Gastroesophageal sphincter (tissue), 4 donors: ENCODE measurements at regions not wholly inside any gene's neighbourhood (a gene's known extent, or its start where the extent isn't known, plus 50 kb on each side); places are given as distances from the start of the nearest gene placed in this dataset.

Source experiments
- ATAC-seq: fragments of 150-250 bp; one replicate; pipeline ENCODE4 v1.9.1; 2016; ENCODE audit warnings: mild to moderate bottlenecking, moderate library complexity
- H3K27ac ChIP-seq, 4 donors: fragments of 200-600 bp; sonication (generic) in 3 of 4; 1 replicate in 3 of 4; 2 replicates in 1 of 4; pipeline ENCODE4 v1.5.1; 2016 to 2019
- H3K27me3 ChIP-seq: fragments of 200-600 bp; sonication (generic); one replicate; pipeline ENCODE4 v1.5.1; 2019
- H3K36me3 ChIP-seq, 2 donors: fragments of 200-600 bp; sonication (generic); one replicate each; pipeline ENCODE4 v1.5.1; 2019; ENCODE audit warnings: control low read depth in 1 of 2
- H3K4me1 ChIP-seq, 3 donors: fragments of 200-600 bp; sonication (generic); 1 replicate in 2 of 3; 2 replicates in 1 of 3; pipeline ENCODE4 v1.5.1; 2016 to 2019; ENCODE audit warnings: control low read depth in 2 of 3
- H3K4me3 ChIP-seq, 2 donors: fragments of 200-600 bp; sonication (generic); one replicate each; pipeline ENCODE4 v1.5.1; 2019; ENCODE audit warnings: mild to moderate bottlenecking in 1 of 2, moderate library complexity in 1 of 2
- H3K9me3 ChIP-seq, 3 donors: fragments of 200-600 bp; sonication (generic); one replicate each; pipeline ENCODE4 v1.5.1; 2017 to 2019; ENCODE audit warnings: control low read depth in 2 of 3
- CTCF ChIP-seq, 4 experiments: fragments of 200-600 bp in 2 of 4; fragments of 450-650 bp in 2 of 4; sonication (generic) in 1 of 4; IDR thresholded peaks; one replicate each; pipeline ENCODE4 v1.5.1; 2017 to 2019; ENCODE audit warnings: antibody characterized with exemption in 4 of 4, mild to moderate bottlenecking in 2 of 4, moderate library complexity in 2 of 4
- EP300 ChIP-seq: sonication (generic); formaldehyde crosslinking; IDR thresholded peaks from one replicate; pipeline ENCODE4 v1.6.1; 2017; ENCODE audit warnings: antibody characterized with exemption, mild to moderate bottlenecking
- POLR2A ChIP-seq, 2 donors: fragments of 450-650 bp; IDR thresholded peaks; one replicate each; pipeline ENCODE4 v1.6.1; 2017; ENCODE audit warnings: antibody characterized with exemption in 2 of 2, mild to moderate bottlenecking in 2 of 2, moderate library complexity in 1 of 2
- POLR2AphosphoS5 ChIP-seq: sonication (generic); formaldehyde crosslinking; IDR thresholded peaks from one replicate; pipeline ENCODE4 v1.6.1; 2017; ENCODE audit warnings: antibody characterized with exemption
- WGBS, 2 donors: methylation state at CpG; one replicate each; pipeline ENCODE4 v1.1.5; 2018; ENCODE audit warnings: low coverage in 1 of 2; 5-methylcytosine and 5-hydroxymethylcytosine counted together

GRCh38 chr17:27216836-27217235, 77.1 kb upstream of the WSB1 start:
- TF ChIP-seq CTCF (IDR thresholded peaks at IDR 0.05) = no peak
- H3K27ac ChIP-seq = no peak overlapping the region
- H3K4me3 ChIP-seq = no peak overlapping the region
- H3K27me3 ChIP-seq = peaks cover 3% of the 10 kb centered on the region
- H3K4me1 ChIP-seq = no peaks in the 10 kb centered on the region
- 90 to 100% methylated on average over 1 of the region's 1 CpG for WGBS, 2 donors
- no peaks in the 10 kb centered on the region for H3K36me3 ChIP-seq
- ATAC-seq = no peak
- H3K9me3 ChIP-seq = peaks cover 0 to 11% (median 0%) of the 10 kb centered on the region in 3 donors

- no peak for ATAC-seq
- 90 to 100% methylated on average over 3 of the region's 5 CpGs for WGBS, 2 donors
- Histone ChIP-seq H3K4me3 (no peak overlapping the region), H3K9me3 (peaks cover 0 to 11% (median 0%) of the 10 kb centered on the region in 3 donors), H3K36me3 (no peaks in the 10 kb centered on the region), H3K4me1 (no peaks in the 10 kb centered on the region), H3K27me3 (peaks cover 3% of the 10 kb centered on the region), H3K27ac (no peak overlapping the region)
- TF ChIP-seq EP300 (no peak), POLR2A (IDR thresholded peaks at IDR 0.05) (no peak), POLR2AphosphoS5 (no peak), CTCF (IDR thresholded peaks at IDR 0.05) (no peak)
Observed at GRCh38 chr17:27217631-27218030, 76.3 kb upstream of the WSB1 start.

DNA sequence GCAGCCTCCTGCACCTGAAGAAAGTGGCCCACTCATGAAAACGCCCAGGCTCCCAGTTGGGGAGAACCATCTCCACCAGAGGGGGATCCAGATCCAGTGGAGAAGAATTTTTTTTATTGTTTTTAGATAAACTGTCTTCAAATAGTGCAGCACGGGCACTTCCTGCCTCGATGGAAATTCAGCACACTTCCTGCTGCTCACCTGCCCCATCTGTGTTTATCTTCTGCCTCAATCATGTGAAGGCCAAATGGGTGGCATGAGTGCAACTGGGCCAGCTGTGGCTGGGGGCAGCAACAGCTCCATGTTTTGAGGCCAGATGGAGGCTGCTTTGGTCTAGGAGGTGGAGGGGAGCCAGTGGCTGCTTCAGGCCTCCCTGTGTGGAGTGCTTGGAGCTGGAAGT, 75.9 kb upstream of the WSB1 start:
- Histone ChIP-seq H3K9me3 (peaks cover 0 to 11% (median 0%) of the 10 kb centered on the region in 3 donors), H3K27ac (no peak overlapping the region), H3K27me3 (peaks cover 3% of the 10 kb centered on the region), H3K4me3 (no peak overlapping the region), H3K36me3 (no peaks in the 10 kb centered on the region), H3K4me1 (no peaks in the 10 kb centered on the region)
- TF ChIP-seq CTCF (IDR thresholded peaks at IDR 0.05) (no peak), POLR2A (IDR thresholded peaks at IDR 0.05) (no peak), EP300 (no peak), POLR2AphosphoS5 (no peak)
- 44% methylated on average over 3 of the region's 3 CpGs; no CpG with 5 or more reads in 1 of the 2 donors for WGBS, 2 donors
- ATAC-seq = no peak

DNA sequence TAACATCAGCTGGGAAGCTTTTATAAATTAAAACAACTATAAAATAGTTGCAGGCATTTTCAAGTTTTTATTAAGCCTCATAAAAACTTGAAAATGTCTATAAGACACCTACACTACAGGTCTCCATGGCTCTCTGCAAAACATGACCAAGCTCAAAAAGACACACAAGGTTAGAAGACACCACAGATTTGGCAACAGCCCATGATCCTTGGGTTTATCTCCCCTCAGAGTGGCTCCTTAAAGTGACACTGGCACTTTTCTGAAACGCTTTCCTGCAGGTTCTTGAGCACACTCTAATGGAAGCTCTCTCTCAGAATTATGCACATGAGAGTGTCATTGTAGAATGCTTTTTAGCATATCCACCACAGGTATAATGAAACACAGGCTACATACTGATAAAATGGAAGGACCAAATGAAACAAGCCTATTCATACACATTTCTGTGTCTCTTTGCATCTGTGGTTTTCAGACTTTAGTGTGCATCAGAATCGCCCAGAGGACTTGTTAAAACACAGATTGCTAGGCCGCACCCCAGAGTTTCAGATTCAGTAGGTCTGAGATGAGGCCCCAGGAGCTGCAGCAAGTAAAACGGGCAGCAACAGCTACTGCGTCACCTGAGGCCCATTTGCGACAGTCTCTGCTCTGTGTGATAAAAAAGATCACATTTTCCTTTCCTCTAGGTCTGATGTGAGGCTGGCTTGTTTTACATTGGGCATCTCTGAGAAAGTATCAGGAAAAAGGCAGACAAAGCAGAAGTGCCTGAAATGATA, 75.0 kb upstream of the WSB1 start:
- WGBS, 2 donors = 81 to 90% methylated on average over 4 to 6 of the region's 6 CpGs
- H3K27ac ChIP-seq = no peak overlapping the region
- no peaks in the 10 kb centered on the region for H3K4me1 ChIP-seq
- H3K27me3 ChIP-seq = peaks cover 3% of the 10 kb centered on the region
- no peaks in the 10 kb centered on the region for H3K36me3 ChIP-seq
- ATAC-seq = no peak
- no peak overlapping the region for H3K4me3 ChIP-seq
- peaks cover 0 to 11% (median 0%) of the 10 kb centered on the region in 3 donors for H3K9me3 ChIP-seq
- TF ChIP-seq POLR2AphosphoS5 (no peak), CTCF (IDR thresholded peaks at IDR 0.05) (no peak), POLR2A (IDR thresholded peaks at IDR 0.05) (no peak), EP300 (no peak)

DNA sequence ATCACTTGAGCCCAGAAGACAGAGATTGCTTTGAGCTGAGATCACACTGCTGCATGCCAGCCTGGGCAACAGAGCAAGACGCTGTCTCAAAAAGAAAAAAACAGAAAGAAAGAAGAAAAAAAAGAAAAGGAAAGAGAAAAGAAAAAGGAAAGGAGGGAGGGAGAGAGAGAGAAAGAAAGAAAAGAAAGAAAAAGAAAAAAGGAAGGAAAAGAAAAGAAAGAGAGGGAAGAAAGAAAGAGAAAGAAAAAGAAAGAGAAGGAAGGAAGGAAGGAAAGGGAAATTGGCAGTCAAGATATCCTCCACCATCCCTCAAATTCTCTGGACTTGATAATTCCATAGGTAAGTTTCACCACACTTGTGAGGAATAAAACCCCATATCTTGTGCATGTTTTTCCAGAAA, 71.4 kb upstream of the WSB1 start:
- ATAC-seq = no peak
- 82% methylated on average over 1 of the region's 1 CpG; no CpG with 5 or more reads in 1 of the 2 donors for WGBS, 2 donors
- peaks cover 3% of the 10 kb centered on the region for H3K27me3 ChIP-seq
- H3K4me3 ChIP-seq = no peak overlapping the region
- TF ChIP-seq CTCF (IDR thresholded peaks at IDR 0.05) (no peak), POLR2AphosphoS5 (no peak), EP300 (no peak), POLR2A (IDR thresholded peaks at IDR 0.05) (no peak)
- no peaks in the 10 kb centered on the region for H3K36me3 ChIP-seq
- no peak overlapping the region for H3K27ac ChIP-seq
- H3K9me3 ChIP-seq = no peaks in the 10 kb centered on the region
- H3K4me1 ChIP-seq = no peaks in the 10 kb centered on the region
